Fibroblast of upper back skin (primary cell): ENCODE measurements at regions not wholly inside any gene's neighbourhood (a gene's known extent, or its start where the extent isn't known, plus 50 kb on each side); places are given as distances from the start of the nearest gene placed in this dataset.
A peak's percentile ranks its signal among the peaks of the same experiment; 100 is the strongest.

ENCODE experiments used
- DNase-seq: peaks from one replicate; pipeline ENCODE4 v3.0.0-alpha.2; 2013

DNA sequence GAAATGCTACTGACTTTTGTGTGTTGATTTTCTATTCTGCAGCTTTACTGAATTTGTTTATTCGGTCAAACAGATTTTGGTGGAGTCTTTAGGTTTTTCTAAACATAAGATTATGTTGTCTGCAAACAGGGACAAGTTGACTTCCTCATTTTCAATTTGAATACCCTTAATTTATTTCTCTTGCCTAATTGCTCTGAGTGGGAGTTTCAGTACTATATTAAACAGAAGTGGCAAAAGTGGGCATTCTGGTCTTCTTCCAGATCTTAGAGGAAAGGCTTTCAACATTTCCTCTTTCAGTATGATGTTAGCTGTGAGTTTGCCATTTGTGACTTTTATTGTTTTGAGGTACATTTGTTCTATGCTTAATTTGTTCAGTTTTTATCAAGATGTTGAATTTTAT, 268.5 kb downstream of the WNT5A start:
- no peak for DNase-seq

DNA sequence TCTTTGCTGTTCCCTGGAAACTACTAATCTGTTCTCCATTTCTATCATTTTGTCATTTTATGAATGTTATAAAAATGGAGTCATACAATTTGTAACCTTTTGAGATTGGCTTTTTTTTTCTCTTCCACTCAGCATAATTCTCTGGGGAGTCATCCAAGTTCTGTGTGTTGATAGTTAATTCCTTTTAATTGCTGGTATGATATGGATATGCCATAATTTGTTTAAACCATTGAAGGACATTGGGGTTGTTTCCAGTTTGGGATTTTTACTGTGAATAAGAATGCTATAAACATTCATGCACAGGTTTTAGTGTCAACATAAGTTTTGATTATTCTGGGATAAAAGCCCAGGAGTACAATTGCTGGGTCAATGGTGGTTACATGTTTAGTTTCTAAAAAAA, 279.4 kb downstream of the WNT5A start:
- DNase-seq = no peak

DNA sequence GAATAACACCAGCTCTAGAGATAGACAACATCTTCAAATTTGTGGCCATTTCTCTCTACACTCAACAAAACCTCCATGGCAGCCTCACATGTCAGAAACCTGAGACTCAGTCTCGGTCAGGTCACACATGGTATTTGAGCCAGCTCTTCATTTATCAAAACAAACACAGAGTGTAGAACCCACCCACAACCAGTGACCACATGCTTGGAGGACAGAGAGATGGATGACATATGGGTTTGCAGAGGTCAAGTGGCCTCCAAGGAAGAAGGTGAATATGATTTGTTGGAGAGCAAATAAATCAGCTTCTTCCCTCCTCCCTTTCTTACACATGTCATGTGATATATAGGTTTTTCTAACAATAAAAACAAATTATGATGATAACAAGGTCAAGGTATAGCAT, 278.1 kb upstream of the LRTM1 start:
- no peak for DNase-seq

DNA sequence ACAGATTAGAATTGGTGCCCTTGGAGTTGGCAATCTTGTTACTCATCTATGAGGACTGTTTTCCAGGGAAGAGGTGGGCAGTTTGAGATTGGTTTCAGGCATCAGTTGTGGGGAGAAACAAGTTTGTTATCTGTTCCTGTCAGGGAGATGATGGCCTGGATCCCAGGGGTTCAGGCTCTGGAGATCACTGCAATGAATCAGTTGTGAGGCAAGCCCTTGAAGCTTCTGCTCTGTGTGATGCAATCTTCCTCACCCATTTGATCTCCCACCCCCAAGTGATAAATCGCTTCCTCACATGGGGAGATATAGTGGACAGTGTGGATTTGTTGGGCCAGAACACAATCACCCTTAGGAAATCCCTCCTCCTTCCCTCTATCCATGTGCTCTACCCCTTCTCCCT, 276.6 kb upstream of the LRTM1 start:
- DNase-seq = peak; percentile 64

GRCh38 chr3:55203546-55203945, 275.7 kb upstream of the LRTM1 start:
- peak; percentile 66 for DNase-seq

GRCh38 chr3:55203006-55203405, 275.1 kb upstream of the LRTM1 start:
- peak; percentile 73 for DNase-seq

DNA sequence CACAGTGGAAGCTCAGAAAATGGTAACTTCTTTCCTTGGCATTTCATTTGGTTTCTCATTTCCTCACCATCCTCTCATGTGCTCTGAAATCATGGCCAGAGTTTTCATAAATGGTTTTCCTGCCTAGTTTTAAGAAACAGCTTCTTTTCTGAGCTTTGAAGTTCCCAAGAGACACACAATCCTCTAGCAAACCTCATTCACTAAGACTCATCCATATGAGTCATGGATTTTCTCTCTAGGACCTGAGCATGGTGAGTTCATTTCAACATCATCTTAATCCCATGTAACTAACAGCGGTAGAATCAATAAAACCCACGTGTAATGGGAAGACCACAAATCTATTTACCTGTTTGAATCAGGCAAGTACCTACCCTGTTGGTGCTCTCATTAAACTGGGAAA, 274.5 kb upstream of the LRTM1 start:
- peak; percentile 95 for DNase-seq

DNA sequence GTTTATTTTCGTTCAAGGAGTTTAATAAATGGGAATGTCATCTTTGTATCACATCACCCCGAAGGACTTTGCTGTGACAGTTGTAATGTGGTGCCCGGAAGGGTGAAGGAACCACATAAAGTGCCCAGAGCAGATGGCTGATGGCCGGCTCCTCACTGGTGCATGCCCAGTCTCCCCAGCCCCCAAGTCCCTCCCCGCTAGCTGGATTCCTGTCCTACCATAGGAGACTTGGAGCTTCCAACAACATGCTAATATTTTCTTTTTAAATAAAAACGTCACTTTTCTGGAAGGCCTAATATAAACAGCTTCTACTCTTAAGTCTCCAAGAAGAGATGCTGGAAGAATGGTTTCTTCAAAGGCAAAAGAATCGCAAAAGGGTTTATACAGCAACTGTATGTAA, 273.9 kb upstream of the LRTM1 start:
- DNase-seq = no peak

DNA sequence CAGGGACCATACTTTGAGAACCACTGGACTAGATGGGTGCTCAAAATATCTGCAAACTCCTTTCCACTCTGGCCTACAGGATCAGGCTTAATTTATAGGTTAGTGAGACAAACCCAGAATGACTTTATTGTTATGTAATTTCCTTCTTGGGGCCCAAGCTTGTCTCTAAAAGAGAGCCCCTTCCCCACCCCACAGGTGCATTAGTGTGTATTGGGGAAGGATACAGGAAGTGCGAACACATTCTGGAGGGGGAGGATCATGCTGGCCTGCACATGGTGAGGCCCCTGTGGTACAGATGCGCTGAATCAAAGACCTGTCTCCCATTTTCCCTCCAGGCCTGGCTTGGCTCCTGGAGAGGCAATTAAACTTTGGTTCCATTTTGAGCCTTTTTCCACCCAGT, 273.0 kb upstream of the LRTM1 start:
- DNase-seq = no peak

- peak; percentile 97 for DNase-seq
These were observed 270.7 kb upstream of the LRTM1 start for GRCh38 chr3:55198554-55198953.

DNA sequence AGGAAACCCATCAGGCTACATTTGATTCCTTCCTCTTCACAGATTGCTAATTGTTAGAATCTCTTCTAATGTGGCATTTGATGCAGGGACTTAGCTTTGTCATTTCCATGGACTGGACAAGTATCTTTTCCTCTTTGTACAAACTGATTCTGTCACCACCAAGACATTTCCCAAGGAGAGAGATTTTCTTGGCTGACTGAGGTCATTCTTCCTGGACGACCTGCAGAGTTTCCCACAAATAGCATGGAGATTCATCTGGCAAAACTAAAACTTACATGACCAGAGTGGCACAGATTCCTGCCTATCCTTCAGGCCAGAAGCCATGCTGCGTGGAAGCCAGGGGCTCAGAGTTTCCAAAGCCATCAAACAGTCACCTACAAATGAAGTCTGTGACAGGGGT, 269.2 kb upstream of the LRTM1 start:
- DNase-seq = no peak

- no peak for DNase-seq
These were observed 268.6 kb upstream of the LRTM1 start for GRCh38 chr3:55196495-55196894.

DNA sequence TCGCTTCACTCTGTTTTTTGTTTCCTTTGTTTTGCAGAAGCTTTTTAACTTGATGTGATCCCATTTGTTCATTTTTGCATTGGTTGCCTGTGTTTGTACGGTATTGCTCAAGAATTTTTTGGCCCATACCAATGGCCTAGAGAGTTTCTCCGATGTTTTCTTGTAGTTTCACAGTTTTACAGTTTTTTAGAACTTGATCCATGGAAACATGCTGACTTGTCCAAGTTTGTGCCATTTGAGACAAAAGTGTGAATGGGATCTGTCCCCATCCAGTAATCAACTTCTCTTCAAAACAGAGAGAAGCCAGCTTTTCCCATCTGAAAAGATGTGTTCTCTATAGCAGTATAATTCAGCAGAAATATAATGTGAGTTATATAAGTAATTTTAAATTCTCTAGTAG, 266.5 kb upstream of the LRTM1 start:
- DNase-seq = no peak

- peak; percentile 98 for DNase-seq
These were observed 264.3 kb upstream of the LRTM1 start for GRCh38 chr3:55191911-55192775.

GRCh38 chr3:55190331-55190730, 262.5 kb upstream of the LRTM1 start:
- peak; percentile 93 for DNase-seq

DNA sequence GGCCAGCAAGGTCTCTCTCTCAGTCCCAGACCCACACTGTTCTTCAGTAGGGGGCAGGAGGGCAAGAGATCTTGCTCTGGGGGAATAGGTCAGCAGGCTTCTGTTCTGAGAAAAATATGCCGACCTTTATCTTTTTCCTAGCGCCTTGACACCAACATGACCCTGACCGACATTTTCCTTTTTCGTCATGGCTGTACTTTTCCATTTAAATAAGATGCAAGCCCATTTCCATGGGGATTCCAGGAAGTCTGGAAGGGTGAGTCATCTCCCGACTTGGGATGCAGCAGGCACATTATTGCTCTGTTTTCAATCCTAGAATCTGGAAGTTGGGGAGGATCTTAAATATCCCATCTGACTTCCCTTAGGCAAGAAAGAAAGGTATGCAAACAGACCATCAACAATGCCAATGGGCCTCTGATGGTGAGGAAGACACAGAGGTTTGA, 261.5 kb upstream of the LRTM1 start:
- peak; percentile 97 for DNase-seq

DNA sequence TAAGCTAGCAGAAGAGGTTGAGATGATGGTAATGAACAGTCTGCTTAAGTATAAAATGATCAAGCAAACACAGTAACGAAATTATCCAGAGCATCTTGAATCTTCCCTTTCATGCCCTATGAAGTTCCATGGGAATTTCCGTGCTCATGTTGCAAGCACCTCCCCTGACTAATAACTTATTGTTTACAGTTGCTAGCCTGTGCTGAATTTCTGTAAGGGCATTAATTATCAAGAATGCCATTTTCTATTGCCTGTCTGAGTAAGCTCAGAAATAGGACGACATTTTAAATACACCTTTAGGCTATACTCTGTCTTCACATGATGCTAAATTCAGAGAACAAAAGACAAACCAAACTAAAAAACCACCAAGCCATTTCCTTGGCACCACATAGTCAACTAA, 257.5 kb upstream of the LRTM1 start:
- DNase-seq = no peak

DNA sequence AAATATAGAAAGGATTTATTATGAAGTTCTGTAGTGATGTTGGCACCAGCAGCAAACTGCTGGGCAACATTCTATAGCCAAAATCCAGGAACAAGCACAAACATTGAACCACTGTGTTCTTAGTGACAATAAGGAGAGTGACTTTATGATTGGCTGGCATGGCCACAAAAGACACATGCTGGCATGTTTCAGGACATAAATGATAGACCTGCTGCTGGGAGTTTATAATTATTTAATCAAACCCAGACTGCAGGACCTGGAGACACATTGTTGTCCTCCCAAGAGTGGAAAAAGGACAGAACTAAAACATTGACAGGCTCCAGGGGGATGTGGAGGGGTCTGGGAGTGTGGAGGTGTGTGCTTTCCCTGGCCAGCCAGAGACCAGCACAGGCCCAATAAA, 255.3 kb upstream of the LRTM1 start:
- DNase-seq = no peak

DNA sequence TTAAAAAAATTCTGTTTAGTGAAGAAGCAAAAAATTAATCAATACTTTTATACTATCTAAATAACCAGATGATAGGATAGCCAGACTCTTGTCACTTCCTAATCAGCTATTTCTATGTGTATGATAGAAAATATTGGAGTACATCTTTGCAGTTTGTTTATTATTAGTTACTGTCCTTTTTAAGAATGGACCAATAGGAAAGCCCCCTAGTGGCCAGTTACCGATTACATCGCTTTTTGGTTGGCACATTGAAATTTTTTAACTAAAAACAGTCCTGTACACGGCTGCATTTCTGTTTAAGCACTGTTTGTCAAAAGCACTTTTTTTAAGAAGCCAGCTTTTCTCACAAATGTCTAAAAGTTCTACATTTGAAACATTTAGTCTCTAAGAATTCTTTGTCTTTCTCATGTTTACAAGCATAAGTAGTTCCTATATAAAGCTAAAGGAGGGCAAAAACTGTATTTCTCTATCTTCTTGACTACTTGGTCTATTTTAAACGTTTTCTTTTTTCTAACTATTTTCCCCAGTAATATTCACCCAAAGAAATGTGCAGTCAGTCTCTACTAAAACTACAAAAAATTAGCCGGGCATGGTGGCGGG, 253.2 kb upstream of the LRTM1 start:
- peak; percentile 46 for DNase-seq

- peak; percentile 71 for DNase-seq
These were observed 252.3 kb upstream of the LRTM1 start for GRCh38 chr3:55180161-55180560.

DNA sequence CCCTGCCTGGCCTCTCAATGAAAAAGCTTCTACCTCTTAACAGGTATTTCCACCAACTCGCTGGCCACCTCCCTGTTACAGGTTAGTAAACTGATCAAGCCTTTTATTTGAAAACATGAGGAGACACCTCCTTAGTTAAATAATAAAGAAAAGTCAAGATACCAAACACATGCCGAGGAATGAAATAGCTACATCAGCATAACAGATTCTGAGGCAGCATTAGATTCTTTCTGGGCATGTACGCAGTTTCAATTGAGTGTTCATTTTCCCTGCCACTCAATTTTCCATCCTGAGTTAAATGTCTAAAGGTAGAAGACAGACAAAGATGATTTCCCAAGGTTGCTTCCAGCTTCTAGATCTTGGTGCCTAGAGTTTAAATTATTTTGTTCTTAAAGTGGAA, 250.5 kb upstream of the LRTM1 start:
- DNase-seq = no peak

GRCh38 chr3:55177749-55178148, 249.9 kb upstream of the LRTM1 start:
- peak; percentile 72 for DNase-seq

GRCh38 chr3:55175423-55175822, 247.6 kb upstream of the LRTM1 start:
- no peak for DNase-seq

DNA sequence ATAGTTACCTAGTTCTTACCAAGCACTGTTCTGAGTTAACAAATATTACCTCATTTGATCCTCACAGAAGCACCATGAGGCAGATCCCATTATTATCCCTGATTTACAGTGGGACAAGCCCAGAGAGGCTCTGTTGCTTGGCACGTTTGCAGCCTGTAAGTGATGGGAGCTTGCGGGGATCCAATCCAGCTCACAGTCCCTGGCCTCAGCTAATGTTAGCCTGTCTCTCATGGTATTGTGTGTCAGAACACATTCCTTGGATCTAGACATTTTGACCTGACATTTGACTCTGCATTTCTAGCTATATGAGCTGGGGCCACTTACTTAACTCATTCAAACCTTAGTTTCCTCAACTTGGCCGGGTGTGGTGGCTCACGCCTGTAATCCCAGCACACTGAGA, 246.9 kb upstream of the LRTM1 start:
- no peak for DNase-seq

DNA sequence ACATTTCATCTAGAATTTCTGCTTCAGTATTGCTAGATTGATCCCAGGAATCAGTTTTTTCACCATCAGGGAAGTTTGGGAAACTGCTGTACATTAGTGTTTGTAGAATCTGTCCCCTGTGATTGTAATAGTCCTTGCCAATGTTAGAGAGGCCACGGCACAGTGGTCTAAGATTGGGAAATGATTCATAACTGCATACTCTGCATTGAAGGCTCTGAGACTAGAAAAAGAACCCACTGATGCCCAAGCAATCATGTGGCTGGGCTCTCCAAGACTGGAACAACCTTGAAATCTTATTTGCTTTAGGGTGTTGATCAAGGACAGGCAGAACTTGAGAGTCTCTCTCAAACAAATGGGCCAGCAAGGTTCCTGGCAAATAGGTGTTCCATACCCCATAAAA, 245.6 kb upstream of the LRTM1 start:
- DNase-seq = no peak
